ENCODE measurements at regions not wholly inside any gene's neighbourhood (a gene's known extent, or its start where the extent isn't known, plus 50 kb on each side); places are given as distances from the start of the nearest gene placed in this dataset.

GRCh38 chr2:83908750-83909149 is 550.3 kb downstream of the SUCLG1 start:
- no peaks in the 10 kb centered on the region for H4K20me1 ChIP-seq (ENCODE audit: control insufficient read depth, extremely low read depth, insufficient read depth, low read length)
- FAIRE-seq (no peak), DNase-seq (ENCODE audit: low read depth, low spot score) (no peak)
- no peaks in the 10 kb centered on the region for H3K36me3 ChIP-seq (ENCODE audit: control insufficient read depth in 2 of 2, extremely low read depth in 1 of 2, insufficient read depth in 2 of 2, low read length in 2 of 2)
- no peak overlapping the region for H2AFZ ChIP-seq (ENCODE audit: control insufficient read depth, low read length)
- dilution Hi-C loops (cut with MboI; ENCODE audit: extremely low pct_ligation_motif_present, low sequenced_read_pairs) = no loop called here
- no peak overlapping the region for H3K9ac ChIP-seq (ENCODE audit: control insufficient read depth, extremely low read depth, insufficient read depth, low read length)
- no peaks in the 10 kb centered on the region for H3K9me3 ChIP-seq (ENCODE audit: control insufficient read depth, low read depth, low read length)
- TF ChIP-seq EZH2 (IDR thresholded peaks at IDR 0.05; ENCODE audit: low read length) (no peak), CTCF (optimal IDR thresholded peaks at IDR 0.05 in 1 of 3, IDR thresholded peaks at IDR 0.05 in 1 of 3, conservative IDR thresholded peaks at IDR 0.05 in 1 of 3; ENCODE audit: extremely low read depth in 1 of 3, insufficient read depth in 2 of 3, low read length in 3 of 3) (no peak)
- H3K27ac ChIP-seq (ENCODE audit: control insufficient read depth, insufficient read depth, low read length) = no peak overlapping the region
- H3K4me1 ChIP-seq (ENCODE audit: control insufficient read depth, extremely low read depth, insufficient read depth, low read length) = no peaks in the 10 kb centered on the region
- no peak overlapping the region for H3K4me2 ChIP-seq (ENCODE audit: control insufficient read depth, extremely low read depth, insufficient read depth, low read depth, low read length)
- no peaks in the 10 kb centered on the region for H3K27me3 ChIP-seq (ENCODE audit: control insufficient read depth, extremely low read depth, insufficient read depth, low read length)
- H3K4me3 ChIP-seq (ENCODE audit: control insufficient read depth in 2 of 3, extremely low read depth in 1 of 3, insufficient read depth in 2 of 3, low read depth in 1 of 3, low read length in 3 of 3) = no peak overlapping the region
- no peaks in the 10 kb centered on the region for H3K9me1 ChIP-seq (ENCODE audit: control insufficient read depth, extremely low read depth, insufficient read depth, low read length)
- no peaks in the 10 kb centered on the region for H3K79me2 ChIP-seq (ENCODE audit: control insufficient read depth, insufficient read depth, low read length)

GRCh38 chr2:83901317-83901716 is 557.8 kb downstream of the SUCLG1 start:
- TF ChIP-seq CTCF (optimal IDR thresholded peaks at IDR 0.05 in 1 of 3, IDR thresholded peaks at IDR 0.05 in 1 of 3, conservative IDR thresholded peaks at IDR 0.05 in 1 of 3; ENCODE audit: extremely low read depth in 1 of 3, insufficient read depth in 2 of 3, low read length in 3 of 3) = no peak
- no peak for TF ChIP-seq EZH2 (IDR thresholded peaks at IDR 0.05; ENCODE audit: low read length)
- H2AFZ ChIP-seq (ENCODE audit: control insufficient read depth, low read length) = no peak overlapping the region
- FAIRE-seq (no peak), DNase-seq (ENCODE audit: low read depth, low spot score) (no peak)
- no peak overlapping the region for H3K9ac ChIP-seq (ENCODE audit: control insufficient read depth, extremely low read depth, insufficient read depth, low read length)
- H3K79me2 ChIP-seq (ENCODE audit: control insufficient read depth, insufficient read depth, low read length) = no peaks in the 10 kb centered on the region
- no peaks in the 10 kb centered on the region for H3K27me3 ChIP-seq (ENCODE audit: control insufficient read depth, extremely low read depth, insufficient read depth, low read length)
- no peaks in the 10 kb centered on the region for H3K9me1 ChIP-seq (ENCODE audit: control insufficient read depth, extremely low read depth, insufficient read depth, low read length)
- dilution Hi-C loops (cut with MboI; ENCODE audit: extremely low pct_ligation_motif_present, low sequenced_read_pairs) = no loop called here
- no peaks in the 10 kb centered on the region for H3K9me3 ChIP-seq (ENCODE audit: control insufficient read depth, low read depth, low read length)
- H3K4me3 ChIP-seq (ENCODE audit: control insufficient read depth in 2 of 3, extremely low read depth in 1 of 3, insufficient read depth in 2 of 3, low read depth in 1 of 3, low read length in 3 of 3) = no peak overlapping the region
- no peak overlapping the region for H3K4me2 ChIP-seq (ENCODE audit: control insufficient read depth, extremely low read depth, insufficient read depth, low read depth, low read length)
- no peaks in the 10 kb centered on the region for H3K4me1 ChIP-seq (ENCODE audit: control insufficient read depth, extremely low read depth, insufficient read depth, low read length)
- no peak overlapping the region for H3K27ac ChIP-seq (ENCODE audit: control insufficient read depth, insufficient read depth, low read length)
- H4K20me1 ChIP-seq (ENCODE audit: control insufficient read depth, extremely low read depth, insufficient read depth, low read length) = no peaks in the 10 kb centered on the region
- H3K36me3 ChIP-seq (ENCODE audit: control insufficient read depth in 2 of 2, extremely low read depth in 1 of 2, insufficient read depth in 2 of 2, low read length in 2 of 2) = no peaks in the 10 kb centered on the region
